ENCODE measurements at regions not wholly inside any gene's neighbourhood (a gene's known extent, or its start where the extent isn't known, plus 50 kb on each side); places are given as distances from the start of the nearest gene placed in this dataset.

DNA sequence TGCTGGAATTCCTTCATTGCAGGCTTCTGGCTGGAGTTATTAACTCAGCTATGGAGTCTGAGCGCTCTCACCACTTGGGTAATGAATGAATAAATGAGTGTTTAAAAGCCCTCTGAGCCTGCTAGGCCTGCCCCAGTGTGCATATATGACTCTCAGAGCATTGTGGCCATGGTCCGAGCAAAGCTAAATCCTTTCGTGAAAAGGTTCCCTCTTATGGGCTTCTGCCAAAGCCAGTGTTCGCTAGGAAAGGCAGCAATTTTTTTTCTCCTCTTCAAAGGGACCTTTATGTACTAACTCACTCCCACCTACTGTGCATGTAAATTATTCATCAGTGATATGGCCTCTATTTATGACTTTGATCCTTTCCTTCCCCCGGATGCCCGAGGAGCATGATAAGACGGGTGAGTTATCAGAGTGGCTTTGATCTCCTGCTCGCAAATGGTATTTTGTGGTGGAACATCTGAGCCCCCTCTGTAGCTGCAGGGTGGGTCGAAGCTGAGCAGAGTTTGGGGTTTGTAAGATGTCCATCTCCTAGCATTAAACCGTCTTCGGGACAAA lies 88.6 kb downstream of the LINC00237 start:
- TF ChIP-seq, protein P1, sequence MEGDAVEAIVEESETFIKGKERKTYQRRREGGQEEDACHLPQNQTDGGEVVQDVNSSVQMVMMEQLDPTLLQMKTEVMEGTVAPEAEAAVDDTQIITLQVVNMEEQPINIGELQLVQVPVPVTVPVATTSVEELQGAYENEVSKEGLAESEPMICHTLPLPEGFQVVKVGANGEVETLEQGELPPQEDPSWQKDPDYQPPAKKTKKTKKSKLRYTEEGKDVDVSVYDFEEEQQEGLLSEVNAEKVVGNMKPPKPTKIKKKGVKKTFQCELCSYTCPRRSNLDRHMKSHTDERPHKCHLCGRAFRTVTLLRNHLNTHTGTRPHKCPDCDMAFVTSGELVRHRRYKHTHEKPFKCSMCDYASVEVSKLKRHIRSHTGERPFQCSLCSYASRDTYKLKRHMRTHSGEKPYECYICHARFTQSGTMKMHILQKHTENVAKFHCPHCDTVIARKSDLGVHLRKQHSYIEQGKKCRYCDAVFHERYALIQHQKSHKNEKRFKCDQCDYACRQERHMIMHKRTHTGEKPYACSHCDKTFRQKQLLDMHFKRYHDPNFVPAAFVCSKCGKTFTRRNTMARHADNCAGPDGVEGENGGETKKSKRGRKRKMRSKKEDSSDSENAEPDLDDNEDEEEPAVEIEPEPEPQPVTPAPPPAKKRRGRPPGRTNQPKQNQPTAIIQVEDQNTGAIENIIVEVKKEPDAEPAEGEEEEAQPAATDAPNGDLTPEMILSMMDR (conservative IDR thresholded peaks at IDR 0.05) = no peak
- no peak overlapping the region for H3K27ac ChIP-seq

DNA sequence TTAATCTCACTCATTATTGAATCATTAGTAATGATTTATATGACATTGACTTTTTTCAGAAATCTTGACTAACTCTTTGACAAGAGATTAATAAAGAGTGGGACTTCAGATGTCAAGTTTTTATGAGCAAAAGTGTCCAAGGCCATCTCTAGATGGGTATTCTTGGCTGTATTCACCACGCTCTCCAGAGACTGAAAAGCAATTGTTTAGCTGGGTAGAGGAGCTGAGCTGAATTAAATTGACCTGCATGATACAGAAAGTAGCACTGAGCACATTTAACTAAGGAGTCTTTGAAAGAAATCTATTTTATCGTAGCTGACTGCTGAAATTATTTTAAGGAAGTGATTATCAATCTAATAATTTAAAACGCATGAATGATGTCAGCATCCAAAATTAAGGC lies 89.4 kb downstream of the LINC00237 start:
- no peak overlapping the region for H3K27ac ChIP-seq
- TF ChIP-seq, protein P1 (conservative IDR thresholded peaks at IDR 0.05) = no peak

DNA sequence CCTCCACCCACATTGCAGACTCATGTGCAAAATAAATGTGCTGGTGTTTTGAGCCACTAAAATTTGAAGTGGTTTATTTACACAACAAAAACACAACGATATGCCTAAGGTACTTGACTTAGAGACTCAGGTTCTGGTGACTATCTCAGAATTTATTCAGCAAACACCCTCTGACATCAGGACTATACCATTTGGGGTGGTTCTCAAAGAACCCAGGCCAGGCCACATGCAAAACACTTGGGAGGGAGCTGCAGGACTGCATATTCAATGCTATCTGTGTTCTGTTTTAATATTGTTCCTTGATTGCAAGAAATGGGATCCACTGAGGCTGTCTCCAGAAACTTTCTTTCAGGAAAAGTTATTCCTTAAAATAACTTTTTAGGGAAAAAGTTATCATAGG lies 91.6 kb downstream of the LINC00237 start:
- no peak overlapping the region for H3K27ac ChIP-seq
- TF ChIP-seq, protein P1 (conservative IDR thresholded peaks at IDR 0.05) = no peak

DNA sequence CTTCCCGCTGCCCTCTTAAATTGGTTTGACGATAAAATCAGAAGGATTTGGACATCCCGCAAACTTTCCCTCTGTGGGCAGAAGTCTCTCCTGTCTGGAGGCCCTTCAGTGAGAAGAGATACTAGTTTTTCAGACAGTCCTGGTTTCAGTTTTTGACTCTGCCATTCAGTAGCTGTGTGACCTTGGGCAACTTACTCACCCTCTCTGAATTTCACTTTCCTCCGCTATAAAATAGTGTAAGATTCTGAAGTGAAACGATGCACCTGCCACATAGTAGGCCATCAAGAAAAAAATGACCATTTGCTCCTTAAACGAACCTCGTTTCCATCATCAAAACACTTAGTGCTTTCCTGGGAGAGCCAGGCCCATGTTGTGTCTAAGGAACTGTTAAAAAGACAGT lies 97.2 kb downstream of the LINC00237 start:
- TF ChIP-seq, protein P1 (conservative IDR thresholded peaks at IDR 0.05) = no peak
- H3K27ac ChIP-seq = no peak overlapping the region

DNA sequence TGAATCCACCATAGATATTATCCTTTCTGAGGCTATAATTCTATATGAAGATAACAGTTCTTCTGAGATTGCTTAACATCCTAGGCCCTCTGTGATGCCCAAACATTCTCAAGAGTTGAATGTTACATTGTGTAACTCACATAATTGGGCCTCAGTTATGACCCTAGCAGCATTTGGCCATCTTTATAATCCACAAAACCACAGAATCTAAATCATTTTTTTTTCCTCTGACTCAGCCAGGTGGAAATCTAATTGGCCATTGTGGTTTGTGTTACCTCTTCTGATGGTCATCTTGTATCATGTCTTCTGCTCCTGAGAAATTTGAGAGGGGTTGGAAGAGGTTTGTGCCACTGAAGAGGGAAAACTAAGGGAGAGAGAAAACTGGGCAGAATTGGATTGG lies 99.5 kb downstream of the LINC00237 start:
- no peak overlapping the region for H3K27ac ChIP-seq
- TF ChIP-seq, protein P1 (conservative IDR thresholded peaks at IDR 0.05) = no peak

DNA sequence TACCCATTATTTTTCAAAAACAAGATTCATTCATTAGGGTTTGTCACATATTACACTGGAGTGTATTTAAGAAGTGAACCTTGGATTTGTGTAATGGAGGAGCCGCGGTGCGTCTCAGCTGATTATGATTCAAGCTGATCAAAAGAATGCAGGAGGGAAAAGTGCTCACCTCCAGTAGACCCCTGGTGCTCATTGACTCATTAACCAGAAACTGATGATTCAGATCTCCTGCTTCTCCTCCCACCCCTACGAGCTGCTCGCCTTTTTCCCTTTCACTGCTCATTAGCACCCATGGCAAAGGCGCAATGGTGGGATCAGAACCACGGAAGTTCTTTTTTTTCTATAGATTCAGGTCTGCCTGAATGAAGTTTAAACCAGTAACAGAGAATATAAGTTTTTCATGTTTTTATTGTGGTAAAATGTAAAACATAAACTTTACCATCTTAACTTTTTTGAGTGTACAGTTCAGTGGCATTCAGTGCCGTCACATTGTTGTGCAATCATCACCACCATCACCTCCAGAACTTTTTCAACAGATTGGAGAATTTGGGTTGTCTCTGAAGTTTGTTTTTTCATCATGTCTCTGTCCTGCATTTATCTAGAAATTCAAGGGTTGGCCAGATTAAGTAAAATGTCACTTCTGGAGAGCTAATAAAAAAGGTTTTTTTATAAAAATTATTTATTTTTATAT lies 101.6 kb downstream of the LINC00237 start:
- H3K27ac ChIP-seq = no peak overlapping the region
- TF ChIP-seq, protein P1 (conservative IDR thresholded peaks at IDR 0.05) = no peak

DNA sequence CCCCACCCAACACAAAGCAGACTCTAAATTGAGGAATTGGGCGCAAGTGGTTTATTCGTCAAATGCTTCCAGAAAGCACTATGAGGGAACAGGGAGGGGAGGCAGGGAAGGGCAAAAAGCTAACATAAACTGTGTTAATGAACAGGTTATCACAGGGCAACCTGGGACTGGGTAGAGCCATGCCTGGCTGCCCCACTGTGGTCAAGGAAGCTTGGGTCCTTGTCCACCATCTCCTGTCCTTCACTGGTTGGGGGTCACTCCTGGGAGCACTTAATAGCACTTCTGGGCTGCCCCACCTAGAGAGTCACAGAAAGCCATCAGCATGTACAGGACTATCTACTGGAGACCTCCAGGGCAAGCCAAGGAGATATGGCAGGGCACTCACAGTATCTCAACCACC lies 102.3 kb downstream of the LINC00237 start:
- TF ChIP-seq, protein P1 (conservative IDR thresholded peaks at IDR 0.05) = no peak
- no peak overlapping the region for H3K27ac ChIP-seq
